ENCODE measurements at regions not wholly inside any gene's neighbourhood (a gene's known extent, or its start where the extent isn't known, plus 50 kb on each side); places are given as distances from the start of the nearest gene placed in this dataset.

DNA sequence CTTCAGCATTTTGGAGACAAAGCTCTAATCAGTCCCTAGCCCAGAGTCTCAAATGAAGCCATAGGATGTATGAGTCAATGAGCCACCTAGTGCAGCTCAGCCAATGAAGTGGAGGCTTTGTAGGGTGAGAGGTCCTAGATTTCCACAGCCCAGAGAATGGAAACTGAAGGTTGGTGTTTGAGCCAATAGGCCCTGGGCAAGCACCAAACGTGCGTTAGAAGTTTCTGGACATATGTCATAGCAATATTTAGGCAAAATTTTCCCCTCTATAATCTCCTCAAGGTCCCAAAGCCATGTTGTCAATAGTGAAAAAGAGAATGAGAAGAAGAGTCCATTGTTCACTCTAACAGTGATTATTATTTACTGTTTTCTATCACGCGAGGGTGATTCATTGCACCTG, 361.3 kb downstream of the PLPP3 start:
- Histone ChIP-seq H3K4me1 (ENCODE audit: insufficient read depth, low read length) (peaks cover 2% of the 10 kb centered on the region), H2AFZ (ENCODE audit: low read depth, low read length) (no peak overlapping the region), H3K36me3 (ENCODE audit: insufficient read depth, low read length) (no peaks in the 10 kb centered on the region), H3K4me3 (ENCODE audit: low read length) (no peak overlapping the region), H3K9me3 (ENCODE audit: low read length) (peaks cover 2% of the 10 kb centered on the region), H3K27me3 (ENCODE audit: insufficient read depth, low read length) (no peaks in the 10 kb centered on the region)

DNA sequence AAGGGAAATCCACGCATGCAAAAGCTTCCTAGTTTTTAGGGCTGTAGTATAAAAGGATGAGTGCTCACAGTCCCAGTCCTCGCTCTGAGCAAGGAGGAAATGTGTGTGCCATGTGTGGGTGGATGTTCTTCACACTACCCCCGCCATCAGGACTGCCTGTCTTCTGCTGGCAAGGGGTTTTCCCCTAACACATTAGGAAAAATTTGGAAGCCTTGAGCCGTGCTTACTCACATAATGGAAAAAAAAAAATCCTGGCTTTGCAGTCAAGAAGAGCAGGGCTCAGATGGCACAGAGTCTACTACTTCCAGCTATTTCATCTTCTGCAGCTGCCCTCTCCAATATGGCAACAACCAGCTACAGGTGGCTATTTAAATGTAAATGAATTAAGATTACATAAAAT, 363.1 kb downstream of the PLPP3 start:
- Histone ChIP-seq H3K36me3 (ENCODE audit: insufficient read depth, low read length) (no peaks in the 10 kb centered on the region), H3K9me3 (ENCODE audit: low read length) (peaks cover 2% of the 10 kb centered on the region), H3K27me3 (ENCODE audit: insufficient read depth, low read length) (no peaks in the 10 kb centered on the region), H3K4me3 (ENCODE audit: low read length) (no peak overlapping the region), H3K4me1 (ENCODE audit: insufficient read depth, low read length) (peaks cover 2% of the 10 kb centered on the region), H2AFZ (ENCODE audit: low read depth, low read length) (no peak overlapping the region)

DNA sequence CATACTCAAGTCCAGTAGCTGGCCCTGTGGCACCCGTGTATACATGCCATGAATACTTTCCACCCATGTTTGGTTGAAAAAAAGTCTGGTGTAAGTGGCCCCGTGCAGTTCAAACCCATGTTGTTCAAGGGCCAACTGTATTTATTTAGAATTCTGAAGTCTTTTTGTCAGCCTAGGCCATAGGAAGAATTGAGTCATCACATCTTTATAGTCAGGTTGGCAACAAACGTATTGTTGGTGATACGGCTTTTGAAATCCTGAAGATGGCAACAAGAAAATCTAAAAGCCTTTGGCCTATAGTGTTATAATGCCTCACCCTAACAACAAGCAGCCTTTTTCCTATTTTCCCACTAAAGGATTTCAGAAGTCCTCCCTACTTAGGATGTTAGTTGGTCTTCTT, 363.6 kb downstream of the PLPP3 start:
- H3K4me3 ChIP-seq (ENCODE audit: low read length), result no peak overlapping the region
- no peak overlapping the region for H2AFZ ChIP-seq (ENCODE audit: low read depth, low read length)
- H3K27me3 ChIP-seq (ENCODE audit: insufficient read depth, low read length), result no peaks in the 10 kb centered on the region
- no peaks in the 10 kb centered on the region for H3K36me3 ChIP-seq (ENCODE audit: insufficient read depth, low read length)
- no peaks in the 10 kb centered on the region for H3K9me3 ChIP-seq (ENCODE audit: low read length)
- peaks cover 2% of the 10 kb centered on the region for H3K4me1 ChIP-seq (ENCODE audit: insufficient read depth, low read length)

DNA sequence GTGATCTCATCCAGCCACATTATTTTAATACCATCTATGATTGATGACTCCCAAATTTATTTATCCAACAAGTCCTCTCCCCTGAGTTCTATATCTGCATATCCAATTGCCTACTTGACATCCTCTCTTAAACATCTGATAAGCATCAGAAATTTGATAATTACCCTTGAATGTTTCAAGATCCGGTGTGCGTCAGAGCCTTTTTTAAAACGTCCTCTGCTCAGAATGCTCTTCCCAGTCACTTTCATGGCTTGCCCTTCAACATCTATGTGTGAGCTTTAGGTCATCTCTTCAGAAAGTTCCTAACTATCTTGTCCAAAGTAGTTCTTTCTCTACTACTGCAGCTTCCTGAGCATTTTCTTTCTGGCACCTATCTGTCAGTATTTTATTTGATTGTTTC, 364.3 kb downstream of the PLPP3 start:
- peaks cover 2% of the 10 kb centered on the region for H3K4me1 ChIP-seq (ENCODE audit: insufficient read depth, low read length)

DNA sequence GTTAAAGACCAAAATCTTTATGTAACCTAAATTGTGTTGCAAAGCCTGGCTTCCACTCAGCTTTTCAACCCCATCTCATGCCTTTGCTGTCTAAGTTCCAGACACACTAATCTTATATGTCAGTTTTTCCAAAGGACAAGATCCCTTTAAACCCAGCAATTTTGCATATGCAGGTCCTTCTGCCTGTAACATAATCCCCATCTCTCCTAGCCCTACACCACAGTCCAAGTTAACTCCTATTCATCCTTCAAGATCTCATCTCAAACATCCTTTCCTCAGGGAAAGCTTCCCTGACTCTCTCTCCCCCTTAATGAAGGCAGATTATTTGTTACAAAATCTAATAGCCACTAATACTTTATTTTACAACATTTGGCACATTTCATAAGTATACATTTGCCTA, 366.3 kb downstream of the PLPP3 start:
- H3K27me3 ChIP-seq (ENCODE audit: insufficient read depth, low read length), result no peaks in the 10 kb centered on the region
- H3K36me3 ChIP-seq (ENCODE audit: insufficient read depth, low read length), result no peaks in the 10 kb centered on the region
- H3K4me3 ChIP-seq (ENCODE audit: low read length), result no peak overlapping the region
- H2AFZ ChIP-seq (ENCODE audit: low read depth, low read length), result no peak overlapping the region
- peaks cover 2% of the 10 kb centered on the region for H3K4me1 ChIP-seq (ENCODE audit: insufficient read depth, low read length)
- H3K9me3 ChIP-seq (ENCODE audit: low read length), result no peaks in the 10 kb centered on the region

More for the DNA sequence above, 364.3 kb downstream of the PLPP3 start:
- H2AFZ ChIP-seq (ENCODE audit: low read depth, low read length), result no peak overlapping the region
- no peaks in the 10 kb centered on the region for H3K27me3 ChIP-seq (ENCODE audit: insufficient read depth, low read length)
- no peaks in the 10 kb centered on the region for H3K9me3 ChIP-seq (ENCODE audit: low read length)
- H3K36me3 ChIP-seq (ENCODE audit: insufficient read depth, low read length), result no peaks in the 10 kb centered on the region
- no peak overlapping the region for H3K4me3 ChIP-seq (ENCODE audit: low read length)

DNA sequence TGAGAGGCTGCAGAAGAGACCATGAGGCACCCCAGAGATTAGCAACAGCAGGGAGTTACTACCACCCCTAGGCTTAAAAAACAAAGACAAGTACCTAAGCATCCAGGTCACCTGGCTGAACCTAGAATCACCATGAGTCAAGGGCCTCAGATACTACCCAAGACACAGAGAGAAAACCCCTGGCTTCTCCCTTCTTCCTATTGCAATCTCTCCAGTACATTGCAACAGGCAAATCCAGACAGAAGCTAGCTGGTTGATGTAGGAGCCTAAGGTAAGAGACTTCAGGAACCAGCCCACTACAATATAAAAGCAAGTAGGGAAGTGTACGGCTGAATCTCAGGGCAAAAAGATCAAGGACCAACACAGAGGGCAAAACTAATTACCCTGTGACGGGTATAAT, 367.2 kb downstream of the PLPP3 start:
- Histone ChIP-seq H2AFZ (ENCODE audit: low read depth, low read length) (no peak overlapping the region), H3K4me3 (ENCODE audit: low read length) (no peak overlapping the region)

DNA sequence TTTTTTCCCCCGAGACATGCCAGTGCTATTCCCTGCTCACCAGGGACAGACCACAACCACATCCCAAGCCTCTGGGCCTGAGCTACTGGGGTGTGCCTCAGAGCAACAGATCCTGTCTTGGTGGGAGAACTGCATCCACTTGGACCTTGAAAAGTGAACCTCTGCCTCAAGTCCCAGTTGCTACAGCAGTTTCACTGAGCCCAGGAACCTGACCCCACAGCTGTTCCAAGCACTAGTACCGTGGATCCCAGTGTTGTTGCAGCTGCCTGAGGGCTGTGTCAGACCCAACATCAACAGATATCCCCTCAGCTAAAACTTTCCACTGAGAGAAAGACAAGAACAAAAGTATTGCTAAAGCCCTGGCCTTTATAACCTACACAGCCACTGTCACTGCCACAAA, 373.0 kb downstream of the PLPP3 start:
- H3K9me3 ChIP-seq (ENCODE audit: low read length), result peaks cover 5% of the 10 kb centered on the region

More for the DNA sequence above, 367.2 kb downstream of the PLPP3 start:
- Histone ChIP-seq H3K4me1 (ENCODE audit: insufficient read depth, low read length) (peaks cover 2% of the 10 kb centered on the region), H3K36me3 (ENCODE audit: insufficient read depth, low read length) (no peaks in the 10 kb centered on the region), H3K27me3 (ENCODE audit: insufficient read depth, low read length) (no peaks in the 10 kb centered on the region), H3K9me3 (ENCODE audit: low read length) (peaks cover 3% of the 10 kb centered on the region)

DNA sequence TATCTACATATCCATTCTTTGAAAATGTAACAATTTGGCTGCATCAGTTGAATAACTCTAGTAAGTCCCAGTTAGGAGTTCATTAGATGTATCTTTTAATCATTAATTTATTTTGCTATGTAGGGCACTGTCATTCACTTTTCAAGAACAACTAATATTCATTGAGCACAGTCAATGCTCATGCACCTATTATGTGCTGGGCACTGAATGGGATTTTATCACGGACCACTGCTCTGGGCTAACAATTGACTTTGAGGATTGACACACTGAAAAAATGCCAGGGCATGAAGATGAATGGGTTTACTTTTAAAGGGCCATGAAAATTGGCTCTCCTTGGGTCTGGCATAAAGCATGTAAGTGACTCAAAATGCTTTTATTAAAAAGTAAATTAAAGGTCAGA, 375.2 kb downstream of the PLPP3 start:
- H3K36me3 ChIP-seq (ENCODE audit: insufficient read depth, low read length), result no peaks in the 10 kb centered on the region
- no peak overlapping the region for H3K4me3 ChIP-seq (ENCODE audit: low read length)
- peaks cover 4% of the 10 kb centered on the region for H3K4me1 ChIP-seq (ENCODE audit: insufficient read depth, low read length)
- H3K27me3 ChIP-seq (ENCODE audit: insufficient read depth, low read length), result no peaks in the 10 kb centered on the region
- H2AFZ ChIP-seq (ENCODE audit: low read depth, low read length), result no peak overlapping the region
- peaks cover 5% of the 10 kb centered on the region for H3K9me3 ChIP-seq (ENCODE audit: low read length)

More for the DNA sequence above, 373.0 kb downstream of the PLPP3 start:
- no peak overlapping the region for H3K4me3 ChIP-seq (ENCODE audit: low read length)
- no peak overlapping the region for H2AFZ ChIP-seq (ENCODE audit: low read depth, low read length)
- H3K27me3 ChIP-seq (ENCODE audit: insufficient read depth, low read length), result no peaks in the 10 kb centered on the region
- H3K36me3 ChIP-seq (ENCODE audit: insufficient read depth, low read length), result no peaks in the 10 kb centered on the region
- peaks cover 4% of the 10 kb centered on the region for H3K4me1 ChIP-seq (ENCODE audit: insufficient read depth, low read length)

DNA sequence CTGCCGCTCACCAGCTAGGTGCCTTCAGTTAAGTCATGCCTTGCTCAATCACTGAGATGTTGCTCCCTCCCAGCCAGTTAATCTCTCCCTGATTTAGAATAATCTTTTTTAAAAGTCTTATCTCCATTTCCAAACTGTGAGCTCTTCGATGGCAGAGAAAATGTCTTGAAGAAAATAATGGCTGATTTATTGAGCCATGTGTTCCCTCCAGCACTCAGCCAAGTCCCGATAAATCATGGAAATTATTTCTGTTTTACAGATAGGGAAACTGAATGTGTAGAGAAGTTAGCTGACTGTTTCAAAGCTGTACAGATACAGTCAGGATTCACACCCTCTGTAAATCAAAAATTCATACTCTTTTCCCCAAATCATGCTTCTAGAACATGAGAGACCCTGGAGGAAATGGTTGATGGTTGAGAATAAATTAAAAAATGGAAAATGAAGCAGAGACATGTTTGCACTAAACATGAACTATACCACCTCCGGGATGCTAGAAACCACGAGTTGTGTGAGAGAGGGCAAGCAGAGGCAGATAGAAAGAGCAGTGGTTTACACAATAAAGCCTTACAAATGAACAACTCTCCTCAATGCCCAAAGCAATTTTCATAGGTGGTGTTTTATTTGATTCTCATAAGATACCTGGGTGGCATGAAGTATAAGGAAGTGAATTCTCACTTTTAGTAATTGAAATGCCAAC, 376.4 kb downstream of the PLPP3 start:
- H3K36me3 ChIP-seq (ENCODE audit: insufficient read depth, low read length), result no peaks in the 10 kb centered on the region
- H2AFZ ChIP-seq (ENCODE audit: low read depth, low read length), result no peak overlapping the region
- peaks cover 4% of the 10 kb centered on the region for H3K4me1 ChIP-seq (ENCODE audit: insufficient read depth, low read length)
- H3K9me3 ChIP-seq (ENCODE audit: low read length), result peaks cover 5% of the 10 kb centered on the region
- no peaks in the 10 kb centered on the region for H3K27me3 ChIP-seq (ENCODE audit: insufficient read depth, low read length)
- no peak overlapping the region for H3K4me3 ChIP-seq (ENCODE audit: low read length)

DNA sequence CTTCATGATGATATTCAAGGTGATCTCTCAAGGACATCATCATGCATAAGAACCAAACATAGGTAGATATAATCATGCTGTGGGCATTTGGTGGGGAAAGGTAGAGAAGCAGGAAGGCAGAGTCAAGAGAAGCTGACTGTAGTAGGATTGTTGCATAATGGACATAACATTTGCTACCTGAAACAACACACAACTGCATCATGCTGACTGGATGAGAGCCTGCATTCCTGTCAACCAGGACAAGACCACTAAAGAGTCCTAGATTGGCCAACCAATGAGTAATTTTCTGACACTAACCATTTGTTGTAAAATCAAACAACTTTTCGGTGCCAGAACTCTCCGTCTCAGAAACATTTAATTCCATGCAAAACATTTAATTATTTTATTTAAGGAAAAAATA, 377.2 kb downstream of the PLPP3 start:
- Histone ChIP-seq H3K27me3 (ENCODE audit: insufficient read depth, low read length) (no peaks in the 10 kb centered on the region), H3K9me3 (ENCODE audit: low read length) (peaks cover 2% of the 10 kb centered on the region), H3K4me1 (ENCODE audit: insufficient read depth, low read length) (peaks cover 5% of the 10 kb centered on the region), H2AFZ (ENCODE audit: low read depth, low read length) (no peak overlapping the region), H3K4me3 (ENCODE audit: low read length) (no peak overlapping the region), H3K36me3 (ENCODE audit: insufficient read depth, low read length) (no peaks in the 10 kb centered on the region)

DNA sequence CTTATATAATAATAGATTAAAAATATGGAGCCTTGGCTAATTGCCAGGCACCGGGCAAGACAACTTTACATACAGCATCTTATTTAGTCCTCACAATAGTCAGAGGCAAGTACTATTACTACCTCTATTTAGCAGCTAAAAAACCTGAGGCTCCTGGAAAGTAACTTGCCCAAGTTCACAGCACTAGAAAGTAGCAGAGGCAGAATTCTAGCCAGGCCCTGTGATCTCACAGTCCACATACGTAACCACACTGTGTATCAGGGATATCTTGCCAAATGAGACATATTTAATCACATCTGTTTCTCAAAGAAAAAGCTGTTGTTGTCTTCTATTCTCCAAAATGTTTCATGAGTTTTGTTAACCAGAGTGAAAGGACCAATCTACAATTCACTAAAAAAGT, 378.5 kb downstream of the PLPP3 start:
- Histone ChIP-seq H3K9me3 (ENCODE audit: low read length) (no peaks in the 10 kb centered on the region), H3K4me1 (ENCODE audit: insufficient read depth, low read length) (peaks cover 15% of the 10 kb centered on the region), H3K4me3 (ENCODE audit: low read length) (no peak overlapping the region)

DNA sequence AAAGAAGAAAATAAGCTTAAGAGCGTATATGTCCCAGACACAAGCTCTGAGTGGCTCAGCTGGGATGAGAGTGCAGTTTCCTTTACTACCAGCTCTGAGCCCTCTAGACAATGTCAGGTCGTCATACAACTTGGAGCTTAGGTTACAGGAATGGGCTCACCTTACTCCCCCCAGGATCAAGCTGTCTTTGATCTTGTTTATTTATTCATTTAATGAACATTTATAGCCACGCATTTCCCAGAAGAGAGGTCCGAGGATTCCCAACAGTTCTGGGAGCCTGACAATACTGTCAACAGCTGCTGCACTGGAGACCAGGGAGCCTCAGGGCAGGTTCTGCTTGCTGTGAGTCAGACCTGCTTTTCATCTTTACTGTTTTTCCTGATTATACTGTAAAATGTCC, 378.9 kb downstream of the PLPP3 start:
- Histone ChIP-seq H3K27me3 (ENCODE audit: insufficient read depth, low read length) (no peaks in the 10 kb centered on the region), H3K36me3 (ENCODE audit: insufficient read depth, low read length) (no peaks in the 10 kb centered on the region), H2AFZ (ENCODE audit: low read depth, low read length) (no peak overlapping the region), H3K4me3 (ENCODE audit: low read length) (no peak overlapping the region), H3K9me3 (ENCODE audit: low read length) (no peaks in the 10 kb centered on the region), H3K4me1 (ENCODE audit: insufficient read depth, low read length) (peaks cover 15% of the 10 kb centered on the region)

More for the DNA sequence above, 378.5 kb downstream of the PLPP3 start:
- Histone ChIP-seq H3K27me3 (ENCODE audit: insufficient read depth, low read length) (no peaks in the 10 kb centered on the region), H3K36me3 (ENCODE audit: insufficient read depth, low read length) (no peaks in the 10 kb centered on the region), H2AFZ (ENCODE audit: low read depth, low read length) (no peak overlapping the region)

DNA sequence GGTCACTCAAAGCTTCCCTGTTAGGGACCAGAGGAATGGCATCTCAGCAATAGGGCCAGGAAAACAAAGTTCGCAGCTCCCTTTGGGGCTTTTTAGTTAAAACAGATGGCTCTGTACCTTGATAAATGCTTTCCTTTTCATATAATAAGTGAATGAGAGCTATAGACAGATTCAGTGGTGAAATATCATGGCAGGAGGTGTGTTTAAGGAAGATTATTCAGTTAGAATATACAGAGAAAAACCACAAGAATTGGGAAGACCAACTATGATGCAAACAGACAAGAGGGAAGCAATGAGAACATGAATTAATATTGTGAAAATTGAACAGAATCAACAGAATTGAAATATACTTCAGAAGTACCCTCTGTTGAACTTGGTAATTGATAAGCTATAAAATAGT, 379.4 kb downstream of the PLPP3 start:
- Histone ChIP-seq H3K4me1 (ENCODE audit: insufficient read depth, low read length) (peaks cover 15% of the 10 kb centered on the region), H2AFZ (ENCODE audit: low read depth, low read length) (no peak overlapping the region), H3K27me3 (ENCODE audit: insufficient read depth, low read length) (no peaks in the 10 kb centered on the region), H3K36me3 (ENCODE audit: insufficient read depth, low read length) (no peaks in the 10 kb centered on the region), H3K9me3 (ENCODE audit: low read length) (no peaks in the 10 kb centered on the region), H3K4me3 (ENCODE audit: low read length) (no peak overlapping the region)

DNA sequence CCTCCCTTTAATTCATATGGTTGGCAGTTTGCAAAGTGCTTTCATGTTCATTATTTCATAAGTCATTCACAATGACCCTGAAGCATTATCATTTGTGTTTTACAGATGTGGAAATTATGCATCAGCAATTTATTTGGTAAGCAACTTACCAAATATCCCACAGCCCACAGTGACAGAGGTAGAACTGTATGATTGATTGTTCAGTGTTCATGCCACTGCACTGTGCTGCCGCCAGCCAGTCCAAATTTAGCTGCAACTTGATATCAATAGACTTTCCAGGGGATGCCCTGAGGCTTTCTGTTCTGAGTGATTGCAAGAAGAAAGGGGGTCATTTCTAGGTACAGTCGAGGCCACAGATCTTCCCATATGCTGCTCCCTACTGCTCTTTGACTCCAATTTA, 380.3 kb downstream of the PLPP3 start:
- Histone ChIP-seq H3K27me3 (ENCODE audit: insufficient read depth, low read length) (no peaks in the 10 kb centered on the region), H3K9me3 (ENCODE audit: low read length) (no peaks in the 10 kb centered on the region), H3K4me3 (ENCODE audit: low read length) (no peak overlapping the region), H2AFZ (ENCODE audit: low read depth, low read length) (no peak overlapping the region), H3K36me3 (ENCODE audit: insufficient read depth, low read length) (no peaks in the 10 kb centered on the region), H3K4me1 (ENCODE audit: insufficient read depth, low read length) (peaks cover 10% of the 10 kb centered on the region)

Data from neuron (in vitro differentiated cells).